ENCODE measurements at regions not wholly inside any gene's neighbourhood (a gene's known extent, or its start where the extent isn't known, plus 50 kb on each side); places are given as distances from the start of the nearest gene placed in this dataset.

DNA sequence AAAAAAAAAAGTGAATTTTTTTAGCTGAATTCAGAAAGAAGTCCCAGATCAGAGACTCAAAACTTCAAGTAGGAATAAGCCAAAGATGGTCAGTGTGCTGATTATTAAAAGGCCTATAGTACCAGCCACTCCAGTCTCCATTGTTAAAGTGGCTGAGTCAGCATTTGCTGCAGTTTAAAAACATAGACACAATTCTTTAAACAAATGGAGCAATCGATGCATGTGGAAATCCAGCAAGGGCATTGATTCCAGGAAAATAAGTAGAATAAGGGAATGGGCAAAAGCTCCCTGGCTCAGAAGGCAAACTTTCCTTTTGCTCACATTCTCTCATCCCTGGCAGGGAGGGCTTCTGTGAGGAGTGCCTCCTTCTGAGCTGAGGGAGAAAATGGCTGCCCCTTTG is 317.6 kb downstream of the LRIG3 start:
- TF ChIP-seq, protein P1, sequence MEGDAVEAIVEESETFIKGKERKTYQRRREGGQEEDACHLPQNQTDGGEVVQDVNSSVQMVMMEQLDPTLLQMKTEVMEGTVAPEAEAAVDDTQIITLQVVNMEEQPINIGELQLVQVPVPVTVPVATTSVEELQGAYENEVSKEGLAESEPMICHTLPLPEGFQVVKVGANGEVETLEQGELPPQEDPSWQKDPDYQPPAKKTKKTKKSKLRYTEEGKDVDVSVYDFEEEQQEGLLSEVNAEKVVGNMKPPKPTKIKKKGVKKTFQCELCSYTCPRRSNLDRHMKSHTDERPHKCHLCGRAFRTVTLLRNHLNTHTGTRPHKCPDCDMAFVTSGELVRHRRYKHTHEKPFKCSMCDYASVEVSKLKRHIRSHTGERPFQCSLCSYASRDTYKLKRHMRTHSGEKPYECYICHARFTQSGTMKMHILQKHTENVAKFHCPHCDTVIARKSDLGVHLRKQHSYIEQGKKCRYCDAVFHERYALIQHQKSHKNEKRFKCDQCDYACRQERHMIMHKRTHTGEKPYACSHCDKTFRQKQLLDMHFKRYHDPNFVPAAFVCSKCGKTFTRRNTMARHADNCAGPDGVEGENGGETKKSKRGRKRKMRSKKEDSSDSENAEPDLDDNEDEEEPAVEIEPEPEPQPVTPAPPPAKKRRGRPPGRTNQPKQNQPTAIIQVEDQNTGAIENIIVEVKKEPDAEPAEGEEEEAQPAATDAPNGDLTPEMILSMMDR (IDR thresholded peaks at IDR 0.05; ENCODE audit: insufficient read depth, low read length, poor library complexity, severe bottlenecking): no peak
- TF ChIP-seq EZH2phosphoT487 (conservative IDR thresholded peaks at IDR 0.05; ENCODE audit: low read length): no peak
- H2AFZ ChIP-seq (ENCODE audit: low read depth, low read length, severe bottlenecking): no peak overlapping the region
- H3K27ac ChIP-seq (ENCODE audit: low read depth, low read length): no peak overlapping the region
- no peaks in the 10 kb centered on the region for H3F3A ChIP-seq (ENCODE audit: insufficient read depth)
- H3K79me2 ChIP-seq (ENCODE audit: insufficient read depth, low read length): no peaks in the 10 kb centered on the region
- H4K20me1 ChIP-seq (ENCODE audit: low read depth, low read length): no peaks in the 10 kb centered on the region
- H3K27me3 ChIP-seq (ENCODE audit: low read length): peaks cover 2% of the 10 kb centered on the region; the same call in 1 of the 2 replicates
- no peak overlapping the region for H3K4me2 ChIP-seq (ENCODE audit: low read depth, low read length, poor library complexity, severe bottlenecking)
- H3K9me3 ChIP-seq (ENCODE audit: insufficient read depth, low read length): no peaks in the 10 kb centered on the region
- no peak overlapping the region for H3K9ac ChIP-seq (ENCODE audit: low read length)
- H3K4me3 ChIP-seq (ENCODE audit: insufficient read depth, low read length, poor library complexity, severe bottlenecking): no peak overlapping the region
- H3K9me2 ChIP-seq (replicated peaks; ENCODE audit: insufficient read depth, low read length): no peaks in the 10 kb centered on the region
- no peaks in the 10 kb centered on the region for H3K36me3 ChIP-seq (ENCODE audit: low read length)

DNA sequence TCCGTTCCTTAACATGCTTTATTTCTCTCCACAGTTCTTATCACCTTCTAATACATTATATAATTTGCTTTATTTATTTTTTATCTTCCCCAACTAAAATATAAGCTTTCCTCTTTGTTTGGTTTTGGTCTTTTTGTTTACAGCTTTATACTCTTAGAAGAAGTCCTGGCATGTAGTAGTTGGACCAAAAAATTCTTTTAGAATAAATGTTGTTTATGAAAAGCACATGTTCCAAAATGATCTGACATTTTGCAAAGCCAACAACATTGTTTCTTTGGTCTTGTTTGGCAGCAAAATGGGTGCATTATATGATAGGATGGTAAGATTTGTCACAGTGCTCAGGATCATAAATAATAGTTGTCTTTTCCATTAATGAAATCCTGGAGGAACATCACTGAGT is 312.5 kb downstream of the LRIG3 start:
- H4K20me1 ChIP-seq (ENCODE audit: low read depth, low read length): no peaks in the 10 kb centered on the region
- H2AFZ ChIP-seq (ENCODE audit: low read depth, low read length, severe bottlenecking): no peak overlapping the region
- H3F3A ChIP-seq (ENCODE audit: insufficient read depth): no peaks in the 10 kb centered on the region
- H3K9ac ChIP-seq (ENCODE audit: low read length): no peak overlapping the region
- TF ChIP-seq, protein P1 (IDR thresholded peaks at IDR 0.05; ENCODE audit: insufficient read depth, low read length, poor library complexity, severe bottlenecking): no peak
- TF ChIP-seq EZH2phosphoT487 (conservative IDR thresholded peaks at IDR 0.05; ENCODE audit: low read length): no peak
- H3K27ac ChIP-seq (ENCODE audit: low read depth, low read length): no peak overlapping the region
- no peaks in the 10 kb centered on the region for H3K79me2 ChIP-seq (ENCODE audit: insufficient read depth, low read length)
- no peak overlapping the region for H3K4me3 ChIP-seq (ENCODE audit: insufficient read depth, low read length, poor library complexity, severe bottlenecking)
- H3K9me2 ChIP-seq (replicated peaks; ENCODE audit: insufficient read depth, low read length): no peaks in the 10 kb centered on the region
- H3K36me3 ChIP-seq (ENCODE audit: low read length): no peaks in the 10 kb centered on the region
- no peaks in the 10 kb centered on the region for H3K9me3 ChIP-seq (ENCODE audit: insufficient read depth, low read length)
- no peak overlapping the region for H3K4me2 ChIP-seq (ENCODE audit: low read depth, low read length, poor library complexity, severe bottlenecking)
- peaks cover 2% of the 10 kb centered on the region; the same call in 1 of the 2 replicates for H3K27me3 ChIP-seq (ENCODE audit: low read length)

DNA sequence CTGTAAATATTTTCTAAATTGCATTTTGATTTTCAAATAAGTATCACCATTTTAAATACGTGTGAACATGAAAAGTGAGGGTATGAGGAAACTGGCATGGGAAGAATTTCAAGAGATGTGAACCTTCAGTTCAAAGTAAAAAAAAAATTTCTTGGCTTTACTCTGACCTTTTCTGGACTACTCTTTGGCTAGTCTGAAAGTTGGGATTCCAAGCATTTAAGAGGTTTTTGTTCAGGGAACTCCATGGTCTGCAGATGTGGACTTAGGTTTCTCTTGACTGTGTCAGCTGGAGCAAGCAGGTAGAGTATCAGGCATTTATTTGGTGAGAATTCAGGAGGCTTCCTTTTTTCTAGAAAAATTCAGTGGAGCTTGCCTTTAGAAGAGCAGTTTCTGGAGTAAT is 311.6 kb downstream of the LRIG3 start:
- TF ChIP-seq, protein P1 (IDR thresholded peaks at IDR 0.05; ENCODE audit: insufficient read depth, low read length, poor library complexity, severe bottlenecking): no peak
- TF ChIP-seq EZH2phosphoT487 (conservative IDR thresholded peaks at IDR 0.05; ENCODE audit: low read length): no peak
- H3K9me2 ChIP-seq (replicated peaks; ENCODE audit: insufficient read depth, low read length): no peaks in the 10 kb centered on the region
- H3K4me3 ChIP-seq (ENCODE audit: insufficient read depth, low read length, poor library complexity, severe bottlenecking): no peak overlapping the region
- no peaks in the 10 kb centered on the region for H4K20me1 ChIP-seq (ENCODE audit: low read depth, low read length)
- H2AFZ ChIP-seq (ENCODE audit: low read depth, low read length, severe bottlenecking): no peak overlapping the region
- H3K36me3 ChIP-seq (ENCODE audit: low read length): no peaks in the 10 kb centered on the region
- no peaks in the 10 kb centered on the region for H3K9me3 ChIP-seq (ENCODE audit: insufficient read depth, low read length)
- H3K79me2 ChIP-seq (ENCODE audit: insufficient read depth, low read length): no peaks in the 10 kb centered on the region
- no peak overlapping the region for H3K9ac ChIP-seq (ENCODE audit: low read length)
- peaks cover 2% of the 10 kb centered on the region; the same call in 1 of the 2 replicates for H3K27me3 ChIP-seq (ENCODE audit: low read length)
- H3K27ac ChIP-seq (ENCODE audit: low read depth, low read length): no peak overlapping the region
- H3K4me2 ChIP-seq (ENCODE audit: low read depth, low read length, poor library complexity, severe bottlenecking): no peak overlapping the region
- no peaks in the 10 kb centered on the region for H3F3A ChIP-seq (ENCODE audit: insufficient read depth)
